ENCODE measurements at regions not wholly inside any gene's neighbourhood (a gene's known extent, or its start where the extent isn't known, plus 50 kb on each side); places are given as distances from the start of the nearest gene placed in this dataset.
"Not testable (repeated sequence)": the region's sequence is repeated elsewhere in the genome, so short reads cannot be mapped to it uniquely, and the experiment has no call there.

- ATAC-seq = no peak
- H3K4me3 Mint-ChIP-seq = no peak overlapping the region
- no peaks in the 10 kb centered on the region for H3K36me3 Mint-ChIP-seq (ENCODE audit: insufficient read depth)
Measured at GRCh38 chr5:105230516-105231157, 1668.0 kb upstream of the NUDT12 start.

GRCh38 chr5:105218018-105218417, 1655.4 kb upstream of the NUDT12 start:
- Mint-ChIP-seq H3K27me3 (ENCODE audit: low read depth) (no peaks in the 10 kb centered on the region), H3K36me3 (ENCODE audit: insufficient read depth) (no peaks in the 10 kb centered on the region), H3K4me1 (ENCODE audit: low read depth) (no peaks in the 10 kb centered on the region), H3K9me3 (peaks cover 16% of the 10 kb centered on the region), H3K4me3 (no peak overlapping the region)
- ATAC-seq (no peak), DNase-seq (no peak)

More at GRCh38 chr5:105230516-105231157, 1668.0 kb upstream of the NUDT12 start:
- Mint-ChIP-seq H3K9me3 (peaks cover 13% of the 10 kb centered on the region), H3K27me3 (ENCODE audit: low read depth) (no peaks in the 10 kb centered on the region), H3K4me1 (ENCODE audit: low read depth) (no peaks in the 10 kb centered on the region)
- DNase-seq = no peak

DNA sequence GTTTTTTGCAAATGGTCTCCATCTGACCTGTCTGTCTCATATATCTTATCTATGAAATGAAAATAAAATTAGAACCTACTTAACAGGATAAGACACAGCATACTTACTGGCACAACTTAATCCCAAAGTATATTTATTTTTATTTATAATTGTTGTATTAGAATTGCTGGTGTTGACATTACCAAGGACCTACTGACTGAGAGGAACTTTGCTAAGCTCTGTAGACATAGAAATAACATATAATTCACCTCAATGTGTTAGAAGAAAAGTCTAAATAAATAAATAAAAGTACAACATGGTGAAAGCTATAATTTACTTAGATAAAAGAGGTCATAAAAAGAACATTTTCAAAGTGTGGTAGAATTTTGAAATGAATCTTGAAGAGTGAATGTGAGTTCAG, 1650.5 kb upstream of the NUDT12 start:
- ATAC-seq (no peak), DNase-seq (no peak)
- Mint-ChIP-seq H3K27me3 (ENCODE audit: low read depth) (no peaks in the 10 kb centered on the region), H3K4me3 (no peak overlapping the region), H3K9me3 (peaks cover 10% of the 10 kb centered on the region), H3K4me1 (ENCODE audit: low read depth) (no peaks in the 10 kb centered on the region), H3K36me3 (ENCODE audit: insufficient read depth) (no peaks in the 10 kb centered on the region)

GRCh38 chr5:105207066-105207465, 1644.5 kb upstream of the NUDT12 start:
- Mint-ChIP-seq H3K4me1 (ENCODE audit: low read depth) (no peaks in the 10 kb centered on the region), H3K27me3 (ENCODE audit: low read depth) (no peaks in the 10 kb centered on the region), H3K36me3 (ENCODE audit: insufficient read depth) (no peaks in the 10 kb centered on the region), H3K4me3 (no peak overlapping the region), H3K9me3 (no peaks in the 10 kb centered on the region)
- ATAC-seq (no peak), DNase-seq (no peak)

DNA sequence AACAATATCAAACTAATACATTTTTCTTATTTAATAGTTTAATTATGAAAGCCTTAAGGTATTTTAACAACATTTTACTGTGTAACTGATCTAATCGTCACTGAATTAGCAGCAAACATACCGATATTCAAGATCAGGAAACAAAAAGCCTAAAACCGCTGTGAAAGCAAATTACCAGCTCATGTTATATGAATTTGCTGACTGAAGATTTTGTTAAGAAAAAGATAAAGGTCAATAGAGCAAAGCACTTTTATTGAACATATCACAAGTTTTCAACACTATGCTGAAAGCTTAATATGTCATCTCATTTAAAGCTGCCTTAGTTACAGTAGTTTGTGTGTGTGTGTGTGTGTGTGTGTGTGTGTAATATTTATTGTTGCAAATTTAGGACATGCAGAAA, 1634.9 kb upstream of the NUDT12 start:
- H3K4me3 Mint-ChIP-seq = no peak overlapping the region
- no peaks in the 10 kb centered on the region for H3K36me3 Mint-ChIP-seq (ENCODE audit: insufficient read depth)

GRCh38 chr5:105195765-105196164, 1633.2 kb upstream of the NUDT12 start:
- DNase-seq (no peak), ATAC-seq (no peak)
- Mint-ChIP-seq H3K27me3 (ENCODE audit: low read depth) (no peaks in the 10 kb centered on the region), H3K9me3 (peaks cover 10% of the 10 kb centered on the region), H3K4me1 (ENCODE audit: low read depth) (no peaks in the 10 kb centered on the region), H3K36me3 (ENCODE audit: insufficient read depth) (no peaks in the 10 kb centered on the region), H3K4me3 (no peak overlapping the region)

More for the DNA sequence above, 1634.9 kb upstream of the NUDT12 start:
- no peaks in the 10 kb centered on the region for H3K27me3 Mint-ChIP-seq (ENCODE audit: low read depth)
- DNase-seq = no peak
- no peaks in the 10 kb centered on the region for H3K4me1 Mint-ChIP-seq (ENCODE audit: low read depth)
- H3K9me3 Mint-ChIP-seq = peaks cover 11% of the 10 kb centered on the region
- no peak for ATAC-seq

- no peaks in the 10 kb centered on the region for H3K27me3 Mint-ChIP-seq (ENCODE audit: low read depth)
- H3K4me3 Mint-ChIP-seq = no peak overlapping the region
- peaks cover 16% of the 10 kb centered on the region for H3K9me3 Mint-ChIP-seq
- ATAC-seq (no peak), DNase-seq (no peak)
- no peaks in the 10 kb centered on the region for H3K36me3 Mint-ChIP-seq (ENCODE audit: insufficient read depth)
- H3K4me1 Mint-ChIP-seq (ENCODE audit: low read depth) = no peaks in the 10 kb centered on the region
Measured at GRCh38 chr5:105172918-105173317, 1610.3 kb upstream of the NUDT12 start.

- H3K4me1 Mint-ChIP-seq (ENCODE audit: low read depth) = no peaks in the 10 kb centered on the region
- no peak for ATAC-seq
- H3K4me3 Mint-ChIP-seq = no peak overlapping the region
- H3K9me3 Mint-ChIP-seq = peaks cover 16% of the 10 kb centered on the region
- no peaks in the 10 kb centered on the region for H3K27me3 Mint-ChIP-seq (ENCODE audit: low read depth)
- DNase-seq = no peak
- H3K36me3 Mint-ChIP-seq (ENCODE audit: insufficient read depth) = no peaks in the 10 kb centered on the region
Measured at GRCh38 chr5:105168806-105169205, 1606.2 kb upstream of the NUDT12 start.

DNA sequence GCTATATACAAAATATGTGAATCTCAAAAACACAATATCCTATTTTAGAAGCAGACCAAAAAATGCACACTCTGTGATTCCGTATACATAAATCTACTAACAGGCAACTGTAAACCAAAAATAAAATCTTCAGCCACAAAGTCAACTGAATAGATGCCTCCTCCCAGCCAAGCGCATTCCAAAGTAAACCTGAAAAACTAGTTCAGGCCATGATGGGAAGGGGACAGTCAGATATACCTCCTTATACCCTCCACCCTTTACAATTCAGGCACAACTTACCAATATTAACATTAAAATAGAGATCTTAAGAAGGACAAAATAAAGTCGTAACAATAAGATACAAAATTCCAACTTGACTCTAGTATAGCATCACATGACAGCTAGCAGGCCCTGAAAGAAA, 1604.5 kb upstream of the NUDT12 start:
- H3K36me3 Mint-ChIP-seq (ENCODE audit: insufficient read depth) = no peaks in the 10 kb centered on the region
- no peak for ATAC-seq
- no peak overlapping the region for H3K4me3 Mint-ChIP-seq
- H3K9me3 Mint-ChIP-seq = peaks cover 17% of the 10 kb centered on the region
- no peak for DNase-seq
- H3K27me3 Mint-ChIP-seq (ENCODE audit: low read depth) = no peaks in the 10 kb centered on the region
- no peaks in the 10 kb centered on the region for H3K4me1 Mint-ChIP-seq (ENCODE audit: low read depth)

DNA sequence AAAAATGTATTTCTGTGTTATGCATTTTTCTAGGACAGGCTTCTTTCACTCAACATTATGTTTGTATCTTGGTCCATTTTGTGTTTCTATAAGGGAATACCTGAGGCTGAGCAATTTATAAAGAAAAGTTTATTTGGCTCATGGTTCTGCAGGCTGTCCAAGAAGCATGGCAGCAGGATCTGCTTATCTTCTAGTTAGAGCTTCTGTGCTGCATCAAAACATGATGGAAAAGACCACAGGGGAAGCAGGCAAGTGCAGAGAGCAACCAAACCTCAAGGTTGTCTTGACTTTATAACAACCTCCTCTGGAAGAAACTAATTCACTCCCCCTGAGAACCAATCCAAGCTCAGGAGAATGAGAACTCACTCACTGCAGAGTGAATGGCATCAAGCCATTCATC, 1601.0 kb upstream of the NUDT12 start:
- H3K4me3 Mint-ChIP-seq = no peak overlapping the region
- no peaks in the 10 kb centered on the region for H3K4me1 Mint-ChIP-seq (ENCODE audit: low read depth)
- no peaks in the 10 kb centered on the region for H3K36me3 Mint-ChIP-seq (ENCODE audit: insufficient read depth)
- peaks cover 12% of the 10 kb centered on the region for H3K9me3 Mint-ChIP-seq
- no peaks in the 10 kb centered on the region for H3K27me3 Mint-ChIP-seq (ENCODE audit: low read depth)
- no peak for DNase-seq
- no peak for ATAC-seq

DNA sequence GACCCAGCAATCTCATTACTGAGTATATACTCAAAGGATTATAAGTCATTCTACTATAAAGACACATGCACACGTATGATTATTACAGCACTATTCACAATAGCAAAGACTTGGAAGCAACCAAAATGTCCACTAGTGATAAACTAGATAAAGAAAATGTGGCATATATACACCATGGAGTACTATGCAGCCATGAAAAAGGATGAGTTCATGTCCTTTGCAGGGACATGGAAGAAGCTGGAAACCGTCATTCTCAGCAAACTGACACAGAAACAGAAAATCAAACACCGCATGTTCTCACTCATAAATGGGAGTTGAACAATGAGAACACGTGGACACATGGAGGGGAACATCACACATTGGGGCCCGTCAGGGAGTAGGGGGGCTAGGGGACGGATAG, 1600.0 kb upstream of the NUDT12 start:
- H3K9me3 Mint-ChIP-seq = peaks cover 12% of the 10 kb centered on the region
- H3K27me3 Mint-ChIP-seq (ENCODE audit: low read depth); H3K4me1 Mint-ChIP-seq (ENCODE audit: low read depth); ATAC-seq; H3K4me3 Mint-ChIP-seq; H3K36me3 Mint-ChIP-seq (ENCODE audit: insufficient read depth); DNase-seq: not testable (repeated sequence)

GRCh38 chr5:105158526-105158925, 1595.9 kb upstream of the NUDT12 start:
- Mint-ChIP-seq H3K27me3 (ENCODE audit: low read depth) (no peaks in the 10 kb centered on the region), H3K9me3 (peaks cover 25% of the 10 kb centered on the region), H3K4me1 (ENCODE audit: low read depth) (no peaks in the 10 kb centered on the region), H3K36me3 (ENCODE audit: insufficient read depth) (no peaks in the 10 kb centered on the region), H3K4me3 (no peak overlapping the region)
- DNase-seq (no peak), ATAC-seq (no peak)

- ATAC-seq (no peak), DNase-seq (no peak)
- Mint-ChIP-seq H3K4me1 (ENCODE audit: low read depth) (no peaks in the 10 kb centered on the region), H3K27me3 (ENCODE audit: low read depth) (no peaks in the 10 kb centered on the region), H3K36me3 (ENCODE audit: insufficient read depth) (no peaks in the 10 kb centered on the region), H3K9me3 (peaks cover 16% of the 10 kb centered on the region), H3K4me3 (no peak overlapping the region)
Measured at GRCh38 chr5:105150323-105150722, 1587.7 kb upstream of the NUDT12 start.

DNA sequence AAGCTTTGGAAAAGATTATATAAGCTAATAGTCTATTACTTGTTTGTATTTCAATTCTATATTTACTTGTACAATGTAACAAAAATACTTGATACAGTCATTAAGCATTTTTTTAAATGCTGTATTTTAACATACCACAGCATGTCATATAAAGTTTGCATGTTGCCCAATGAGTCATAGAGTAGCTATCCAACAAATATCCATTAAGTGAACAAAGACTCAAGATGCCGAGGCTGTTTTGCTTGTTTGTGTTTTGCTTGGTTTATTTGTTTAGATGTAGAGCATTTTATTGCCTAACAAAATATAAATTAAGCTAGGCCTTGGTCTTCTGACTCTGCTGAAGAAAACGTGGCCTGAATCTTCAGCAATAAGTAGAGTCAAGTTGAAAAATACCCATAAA, 1584.3 kb upstream of the NUDT12 start:
- Mint-ChIP-seq H3K9me3 (peaks cover under 1% of the 10 kb centered on the region), H3K27me3 (ENCODE audit: low read depth) (no peaks in the 10 kb centered on the region), H3K4me1 (ENCODE audit: low read depth) (no peaks in the 10 kb centered on the region), H3K4me3 (no peak overlapping the region), H3K36me3 (ENCODE audit: insufficient read depth) (no peaks in the 10 kb centered on the region)
- DNase-seq (no peak), ATAC-seq (no peak)

DNA sequence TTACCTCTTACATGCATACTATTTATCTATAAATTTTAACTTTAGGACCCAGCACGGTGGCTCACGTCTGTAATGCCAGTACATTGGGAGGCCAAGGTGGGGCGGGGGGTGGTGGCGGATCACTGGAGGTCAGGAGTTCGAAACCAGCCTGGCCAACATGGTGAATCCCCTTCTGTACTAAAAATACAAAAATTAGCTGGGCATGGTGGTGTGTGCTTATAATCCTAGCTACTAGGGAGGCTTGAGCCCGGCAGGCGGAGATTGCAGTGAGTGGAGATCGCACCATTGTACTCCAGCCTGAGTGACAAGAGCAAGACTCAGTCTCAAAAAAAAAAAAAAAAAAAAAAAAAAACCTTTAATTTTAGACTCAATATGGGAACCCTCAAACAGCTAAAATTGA, 1582.6 kb upstream of the NUDT12 start:
- Mint-ChIP-seq H3K27me3 (ENCODE audit: low read depth) (no peaks in the 10 kb centered on the region), H3K9me3 (no peaks in the 10 kb centered on the region), H3K36me3 (ENCODE audit: insufficient read depth) (no peaks in the 10 kb centered on the region), H3K4me3 (no peak overlapping the region), H3K4me1 (ENCODE audit: low read depth) (no peaks in the 10 kb centered on the region)
- DNase-seq (no peak), ATAC-seq (no peak)

GRCh38 chr5:105134328-105134727, 1571.7 kb upstream of the NUDT12 start:
- H3K27me3 Mint-ChIP-seq (ENCODE audit: low read depth) = no peaks in the 10 kb centered on the region
- H3K9me3 Mint-ChIP-seq = peaks cover 11% of the 10 kb centered on the region
- no peak overlapping the region for H3K4me3 Mint-ChIP-seq

More at GRCh38 chr5:105134328-105134727, 1571.7 kb upstream of the NUDT12 start:
- DNase-seq = no peak
- Mint-ChIP-seq H3K4me1 (ENCODE audit: low read depth) (no peaks in the 10 kb centered on the region), H3K36me3 (ENCODE audit: insufficient read depth) (no peaks in the 10 kb centered on the region)
- ATAC-seq = no peak
